CD14-positive monocyte (primary cell): ENCODE measurements at regions not wholly inside any gene's neighbourhood (a gene's known extent, or its start where the extent isn't known, plus 50 kb on each side); places are given as distances from the start of the nearest gene placed in this dataset.

ENCODE experiments used
- DNase-seq, 3 donors: peaks; one replicate each; pipeline ENCODE4 v3.0.0-alpha.2; 2011 to 2022
- H2AFZ ChIP-seq: 2 replicates; pipeline ENCODE4 v1.6.0; 2012; ENCODE audit warnings: mild to moderate bottlenecking, low read depth, low read length, inconsistent platforms; ENCODE audit not compliant: insufficient read depth, poor library complexity, severe bottlenecking
- H3K27ac ChIP-seq, 2 donors: 1 replicate in 1 of 2; 2 replicates in 1 of 2; pipeline ENCODE4 v1.5.1; 2012 to 2013; ENCODE audit warnings: low read length in 2 of 2, control low read depth in 1 of 2, inconsistent platforms in 1 of 2, low read depth in 1 of 2, mild to moderate bottlenecking in 1 of 2
- H3K27me3 ChIP-seq, 2 donors: one replicate each; pipeline versions ENCODE4 v1.6.0 to v1.6.1; 2011 to 2013; ENCODE audit warnings: low read length in 2 of 2; ENCODE audit not compliant: control insufficient read depth in 2 of 2, insufficient read depth in 2 of 2
- H3K36me3 ChIP-seq, 2 donors: replicated peaks in 1 of 2; 1 replicate in 1 of 2; 2 replicates in 1 of 2; pipeline versions ENCODE4 v1.5.1 to v1.6.1; 2012 to 2013; ENCODE audit warnings: low read length in 2 of 2, control low read depth in 1 of 2, inconsistent platforms in 1 of 2, mild to moderate bottlenecking in 1 of 2; ENCODE audit not compliant: insufficient read depth in 2 of 2, control insufficient read depth in 1 of 2
- H3K4me1 ChIP-seq, 2 donors: 1 replicate in 1 of 2; 2 replicates in 1 of 2; pipeline versions ENCODE4 v1.5.1 to v1.6.1; 2012 to 2013; ENCODE audit warnings: low read length in 2 of 2, control low read depth in 1 of 2, inconsistent platforms in 1 of 2, mild to moderate bottlenecking in 1 of 2, moderate library complexity in 1 of 2; ENCODE audit not compliant: insufficient read depth in 2 of 2, control insufficient read depth in 1 of 2
- H3K4me2 ChIP-seq: replicated peaks from 2 replicates; pipeline ENCODE3; 2012; ENCODE audit warnings: low read length, moderate library complexity, mild to moderate bottlenecking; ENCODE audit not compliant: poor library complexity, severe bottlenecking; ENCODE audit errors: extremely low read depth
- H3K4me3 ChIP-seq, 3 experiments: fragments of 200-600 bp in 1 of 3; sonication (generic) in 1 of 3; replicated peaks in 1 of 3; 1 replicate in 2 of 3; 2 replicates in 1 of 3; pipeline ENCODE4 v1.5.1; 2011 to 2013; ENCODE audit warnings: low read length in 3 of 3, mild to moderate bottlenecking in 3 of 3, control low read depth in 2 of 3, low read depth in 2 of 3, inconsistent platforms in 1 of 3, moderate library complexity in 1 of 3
- H3K79me2 ChIP-seq: 2 replicates; pipeline ENCODE4 v1.6.0; 2012; ENCODE audit warnings: mild to moderate bottlenecking, control low read depth, inconsistent platforms, low read length, moderate library complexity; ENCODE audit not compliant: insufficient read depth
- H3K9ac ChIP-seq: 2 replicates; pipeline ENCODE4 v1.6.0; 2017; ENCODE audit warnings: low read length, mild to moderate bottlenecking; ENCODE audit not compliant: insufficient read depth, poor library complexity, severe bottlenecking
- H3K9me3 ChIP-seq, 2 donors: replicated peaks in 1 of 2; 1 replicate in 1 of 2; 2 replicates in 1 of 2; pipeline versions ENCODE4 v1.5.1 to v1.6.1; 2012 to 2013; ENCODE audit warnings: low read length in 2 of 2, control low read depth in 1 of 2; ENCODE audit not compliant: control insufficient read depth in 1 of 2, insufficient read depth in 1 of 2
- H4K20me1 ChIP-seq: 2 replicates; pipeline ENCODE4 v1.6.0; 2012; ENCODE audit warnings: mild to moderate bottlenecking, low read length, control low read depth, moderate library complexity; ENCODE audit not compliant: insufficient read depth
- H3K27ac Mint-ChIP-seq, 7 donors: one replicate each; pipeline ENCODE4 v1.8.0; 2020; ENCODE audit warnings: mild to moderate bottlenecking in 7 of 7, mixed read lengths in 7 of 7, moderate library complexity in 6 of 7, inconsistent platforms in 2 of 7
- H3K27me3 Mint-ChIP-seq, 3 donors: one replicate each; pipeline ENCODE4 v1.8.0; 2021 to 2022; ENCODE audit warnings: low read depth in 3 of 3, mild to moderate bottlenecking in 3 of 3, mixed read lengths in 3 of 3, moderate library complexity in 3 of 3, inconsistent platforms in 1 of 3
- H3K36me3 Mint-ChIP-seq, 2 donors: one replicate each; pipeline ENCODE4 v1.8.0; 2020; ENCODE audit warnings: mixed read lengths in 2 of 2, inconsistent platforms in 1 of 2, mild to moderate bottlenecking in 1 of 2
- H3K4me1 Mint-ChIP-seq: one replicate; pipeline ENCODE4 v1.8.0; 2020; ENCODE audit warnings: mild to moderate bottlenecking, mixed read lengths
- H3K4me3 Mint-ChIP-seq, 2 donors: one replicate each; pipeline ENCODE4 v1.8.0; 2020; ENCODE audit warnings: mild to moderate bottlenecking in 2 of 2, mixed read lengths in 2 of 2, moderate library complexity in 1 of 2
- H3K9me3 Mint-ChIP-seq, 7 donors: one replicate each; pipeline ENCODE4 v1.8.0; 2020 to 2022; ENCODE audit warnings: mixed read lengths in 7 of 7, mild to moderate bottlenecking in 6 of 7, moderate library complexity in 6 of 7, inconsistent platforms in 2 of 7
- CTCF ChIP-seq: fragments of 200-600 bp; IDR thresholded peaks from one replicate; pipeline ENCODE4 v1.8.0; 2022; ENCODE audit warnings: antibody characterized with exemption, mild to moderate bottlenecking
- WGBS: methylation state at CpG from one replicate; pipeline ENCODE4 v1.1.5; 2013; ENCODE audit warnings: missing lambda C conversion rate; ENCODE audit not compliant: insufficient coverage; 5-methylcytosine and 5-hydroxymethylcytosine counted together
- intact Hi-C, 2 donors: fragments of 100-400 bp; cut with micrococcal nuclease; formaldehyde crosslinking; loops; one replicate each; pipeline versions ENCODE4 v1.15.0 to v1.15.1; 2023

GRCh38 chrX:79645749-79646148 lies 278.6 kb upstream of the ITM2A start:
- Histone ChIP-seq H3K4me2 (no peak overlapping the region), H3K36me3 (no peaks in the 10 kb centered on the region), H3K79me2 (no peaks in the 10 kb centered on the region), H3K27ac (no peak overlapping the region), H2AFZ (no peak overlapping the region), H3K9ac (no peak overlapping the region), H4K20me1 (no peaks in the 10 kb centered on the region), H3K4me3 (no peak overlapping the region), H3K4me1 (no peaks in the 10 kb centered on the region), H3K27me3 (no peaks in the 10 kb centered on the region), H3K9me3 (peaks cover 0 to 4% of the 10 kb centered on the region in 2 donors)
- H3K9me3 Mint-ChIP-seq = peaks cover 0 to 7% (median 0%) of the 10 kb centered on the region in 7 donors
- TF ChIP-seq CTCF = no peak
- peaks cover 0 to 2% (median 0%) of the 10 kb centered on the region in 3 donors for H3K27me3 Mint-ChIP-seq
- no peak overlapping the region for H3K27ac Mint-ChIP-seq
- no peaks in the 10 kb centered on the region for H3K4me1 Mint-ChIP-seq
- DNase-seq = no peak
- H3K4me3 Mint-ChIP-seq = no peak overlapping the region
- intact Hi-C loops = no loop called here
- no peaks in the 10 kb centered on the region for H3K36me3 Mint-ChIP-seq
- no CpG with 5 or more reads among the region's 3 CpGs for WGBS

GRCh38 chrX:79631526-79631925 lies 264.4 kb upstream of the ITM2A start:
- H3K27me3 ChIP-seq = no peaks in the 10 kb centered on the region
- H3K9ac ChIP-seq = no peak overlapping the region
- no peaks in the 10 kb centered on the region for H4K20me1 ChIP-seq
- no peak for DNase-seq
- intact Hi-C loops = no loop called here
- H2AFZ ChIP-seq = no peak overlapping the region
- no peaks in the 10 kb centered on the region for H3K79me2 ChIP-seq
- no peak overlapping the region for H3K27ac ChIP-seq
- Mint-ChIP-seq H3K9me3 (peaks cover 0 to 3% (median 0%) of the 10 kb centered on the region in 7 donors), H3K36me3 (no peaks in the 10 kb centered on the region), H3K4me3 (no peak overlapping the region), H3K27me3 (no peaks in the 10 kb centered on the region), H3K27ac (no peak overlapping the region), H3K4me1 (no peaks in the 10 kb centered on the region)
- no peaks in the 10 kb centered on the region for H3K4me1 ChIP-seq
- H3K4me2 ChIP-seq = no peak overlapping the region
- WGBS = no CpG with 5 or more reads among the region's 5 CpGs
- no peak overlapping the region for H3K4me3 ChIP-seq
- H3K36me3 ChIP-seq = no peaks in the 10 kb centered on the region
- TF ChIP-seq CTCF = no peak
- no peaks in the 10 kb centered on the region for H3K9me3 ChIP-seq
